OCI-LY1 (cell line): ENCODE measurements at regions not wholly inside any gene's neighbourhood (a gene's known extent, or its start where the extent isn't known, plus 50 kb on each side); places are given as distances from the start of the nearest gene placed in this dataset.

Experiments used
- H2AFZ ChIP-seq: fragments of 200-600 bp; sonication (generic), shearing (Covaris generic); 2 replicates; pipeline ENCODE4 v1.6.0; 2014; ENCODE audit warnings: antibody characterized with exemption, mild to moderate bottlenecking, low read length
- H3F3A ChIP-seq: fragments of 200-600 bp; sonication (generic), shearing (Covaris generic); 2 replicates; pipeline ENCODE4 v1.6.0; 2014; ENCODE audit warnings: mild to moderate bottlenecking, antibody characterized with exemption, low read length, moderate library complexity; ENCODE audit not compliant: insufficient read depth
- H3K27ac ChIP-seq: fragments of 200-600 bp; sonication (generic); 2 replicates; pipeline ENCODE4 v1.5.1; 2014; ENCODE audit warnings: low read length, mixed run types, mild to moderate bottlenecking, low read depth; ENCODE audit not compliant: poor library complexity, severe bottlenecking
- H3K27me3 ChIP-seq: fragments of 200-600 bp; sonication (generic); 2 replicates; pipeline ENCODE4 v1.6.0; 2014; ENCODE audit warnings: antibody characterized with exemption, mild to moderate bottlenecking, low read length, moderate library complexity; ENCODE audit not compliant: insufficient read depth
- H3K36me3 ChIP-seq: fragments of 200-600 bp; sonication (generic); 2 replicates; pipeline ENCODE4 v1.6.1; 2014; ENCODE audit warnings: mild to moderate bottlenecking, antibody characterized with exemption, low read length, moderate library complexity, mixed read lengths; ENCODE audit not compliant: insufficient read depth
- H3K4me1 ChIP-seq: fragments of 200-600 bp; sonication (generic); 2 replicates; pipeline ENCODE4 v1.5.1; 2014; ENCODE audit warnings: mild to moderate bottlenecking, low read length, moderate library complexity; ENCODE audit not compliant: insufficient read depth, severe bottlenecking
- H3K4me2 ChIP-seq: fragments of 200-600 bp; sonication (generic), shearing (Covaris generic); 2 replicates; pipeline ENCODE4 v1.6.1; 2014; ENCODE audit warnings: low read length
- H3K4me3 ChIP-seq: fragments of 200-600 bp; sonication (generic); 2 replicates; pipeline ENCODE4 v1.5.1; 2014; ENCODE audit warnings: low read length, low read depth, mild to moderate bottlenecking, mixed read lengths; ENCODE audit not compliant: poor library complexity, severe bottlenecking
- H3K79me2 ChIP-seq: fragments of 200-600 bp; shearing (Covaris generic); 2 replicates; pipeline ENCODE4 v1.6.1; 2016; ENCODE audit warnings: mixed run types, low read length, mixed read lengths; ENCODE audit not compliant: insufficient read depth
- H3K9ac ChIP-seq: fragments of 200-600 bp; sonication (generic), shearing (Covaris generic); 2 replicates; pipeline ENCODE4 v1.6.1; 2014; ENCODE audit warnings: mild to moderate bottlenecking, low read length, mixed read lengths
- H3K9me2 ChIP-seq: fragments of 200-600 bp; sonication (generic), shearing (Covaris generic); 2 replicates; pipeline ENCODE4 v1.6.1; 2014; ENCODE audit warnings: low read depth, mild to moderate bottlenecking, low read length, mixed read lengths
- H3K9me3 ChIP-seq: fragments of 200-600 bp; shearing (Covaris generic); 2 replicates; pipeline ENCODE4 v1.6.1; 2014; ENCODE audit warnings: low read length, mixed read lengths
- H4K20me1 ChIP-seq: fragments of 200-600 bp; sonication (generic), shearing (Covaris generic); 2 replicates; pipeline ENCODE4 v1.6.0; 2016; ENCODE audit warnings: mild to moderate bottlenecking, low read length; ENCODE audit not compliant: insufficient read depth
- CTCF ChIP-seq: fragments of 200-600 bp; sonication (generic), shearing (Covaris generic); IDR thresholded peaks from 2 replicates; pipeline ENCODE4 v1.5.1; 2017; ENCODE audit warnings: mild to moderate bottlenecking, antibody characterized with exemption, low read length, moderate library complexity, mixed read lengths
- EZH2 ChIP-seq: fragments of 200-600 bp; sonication (generic), shearing (Covaris generic); IDR thresholded peaks from 2 replicates; pipeline ENCODE4 v1.8.0; 2017; ENCODE audit warnings: borderline replicate concordance, mixed run types, mild to moderate bottlenecking, antibody characterized with exemption, low read length, moderate library complexity, mixed read lengths

- no peak overlapping the region for H3K9ac ChIP-seq
- no peaks in the 10 kb centered on the region for H3K9me2 ChIP-seq
- H3F3A ChIP-seq, result no peaks in the 10 kb centered on the region
- no peak overlapping the region for H3K27ac ChIP-seq
- no peaks in the 10 kb centered on the region for H3K79me2 ChIP-seq
- TF ChIP-seq EZH2 (no peak), CTCF (no peak)
- no peaks in the 10 kb centered on the region for H3K9me3 ChIP-seq
- no peak overlapping the region for H3K4me2 ChIP-seq
- H3K36me3 ChIP-seq, result no peaks in the 10 kb centered on the region
- H3K27me3 ChIP-seq, result no peaks in the 10 kb centered on the region
- no peaks in the 10 kb centered on the region for H4K20me1 ChIP-seq
- H3K4me1 ChIP-seq, result no peaks in the 10 kb centered on the region
- no peak overlapping the region for H3K4me3 ChIP-seq
- no peak overlapping the region for H2AFZ ChIP-seq
Observed at GRCh38 chr12:19068137-19068536, 61.4 kb upstream of the PLEKHA5 start.

GRCh38 chr12:19070341-19070740 lies 59.2 kb upstream of the PLEKHA5 start:
- no peaks in the 10 kb centered on the region for H4K20me1 ChIP-seq
- no peaks in the 10 kb centered on the region for H3K9me3 ChIP-seq
- TF ChIP-seq CTCF (no peak), EZH2 (no peak)
- H3K4me2 ChIP-seq, result no peak overlapping the region
- H3K9me2 ChIP-seq, result no peaks in the 10 kb centered on the region
- H3K36me3 ChIP-seq, result no peaks in the 10 kb centered on the region
- no peak overlapping the region for H2AFZ ChIP-seq
- H3K27me3 ChIP-seq, result no peaks in the 10 kb centered on the region
- H3F3A ChIP-seq, result no peaks in the 10 kb centered on the region
- H3K4me3 ChIP-seq, result no peak overlapping the region
- no peak overlapping the region for H3K9ac ChIP-seq
- H3K27ac ChIP-seq, result no peak overlapping the region
- no peaks in the 10 kb centered on the region for H3K4me1 ChIP-seq
- no peaks in the 10 kb centered on the region for H3K79me2 ChIP-seq

GRCh38 chr12:19074700-19075099 lies 54.8 kb upstream of the PLEKHA5 start:
- no peaks in the 10 kb centered on the region for H4K20me1 ChIP-seq
- no peak for TF ChIP-seq CTCF
- TF ChIP-seq EZH2, result no peak
- no peaks in the 10 kb centered on the region for H3K4me1 ChIP-seq

More at GRCh38 chr12:19074700-19075099, 54.8 kb upstream of the PLEKHA5 start:
- no peak overlapping the region for H2AFZ ChIP-seq
- no peaks in the 10 kb centered on the region for H3K79me2 ChIP-seq
- H3K27ac ChIP-seq, result no peak overlapping the region
- no peaks in the 10 kb centered on the region for H3K27me3 ChIP-seq
- no peak overlapping the region for H3K4me3 ChIP-seq
- H3K9me3 ChIP-seq, result no peaks in the 10 kb centered on the region
- H3K4me2 ChIP-seq, result no peak overlapping the region
- no peaks in the 10 kb centered on the region for H3K9me2 ChIP-seq
- H3K9ac ChIP-seq, result no peak overlapping the region
- H3F3A ChIP-seq, result no peaks in the 10 kb centered on the region
- no peaks in the 10 kb centered on the region for H3K36me3 ChIP-seq
